GM21381 (cell line): ENCODE measurements at regions not wholly inside any gene's neighbourhood (a gene's known extent, or its start where the extent isn't known, plus 50 kb on each side); places are given as distances from the start of the nearest gene placed in this dataset.

Experiments
- ATAC-seq: cut with Tn5 transposase; IDR thresholded peaks from one replicate; pipeline ENCODE4 v1.9.1; 2021; ENCODE audit warnings: mild to moderate bottlenecking, moderate library complexity; ENCODE audit not compliant: unreplicated experiment

DNA sequence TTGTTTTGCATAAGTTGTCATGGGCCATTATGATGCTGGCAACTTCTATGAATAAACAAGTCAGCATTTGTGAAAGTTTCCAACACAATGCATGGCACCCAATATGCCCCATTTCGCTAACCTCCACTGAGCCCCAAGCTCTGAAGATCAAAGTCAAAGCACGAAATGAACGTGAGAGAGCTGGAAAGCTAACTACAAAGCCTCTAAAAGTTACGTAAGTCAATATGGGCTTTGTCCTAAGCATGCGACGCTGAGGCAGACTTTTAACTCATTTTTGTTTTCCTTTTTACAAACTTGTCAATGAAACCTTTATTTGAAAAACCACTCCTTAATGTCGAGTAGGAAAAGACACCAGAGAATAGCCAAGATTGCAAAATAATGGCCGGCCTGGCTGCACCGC is 131.6 kb upstream of the NUDT7 start:
- ATAC-seq: no peak

- ATAC-seq: no peak
Observed at GRCh38 chr16:77591347-77591746, 131.0 kb upstream of the NUDT7 start.

DNA sequence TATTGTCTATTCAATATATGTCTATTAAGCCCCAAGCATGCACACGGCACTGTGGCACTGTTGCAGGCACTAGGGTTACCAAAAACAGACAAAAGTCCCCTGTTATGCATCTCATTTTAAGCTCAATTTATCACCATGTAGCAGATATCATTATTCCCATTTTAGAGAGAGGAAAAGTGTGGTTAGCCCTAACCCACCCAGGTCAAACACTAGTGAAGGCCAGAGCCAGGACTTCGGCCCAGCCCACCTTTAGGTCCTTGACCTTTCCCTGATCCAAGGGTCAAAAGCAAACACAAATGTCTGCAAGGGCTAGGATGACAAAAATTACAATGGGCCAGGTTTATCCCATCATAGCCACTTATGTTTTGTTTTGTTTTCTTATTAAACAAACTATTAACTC is 130.3 kb upstream of the NUDT7 start:
- no peak for ATAC-seq

- ATAC-seq: no peak
Observed at GRCh38 chr16:77594057-77594456, 128.3 kb upstream of the NUDT7 start.

DNA sequence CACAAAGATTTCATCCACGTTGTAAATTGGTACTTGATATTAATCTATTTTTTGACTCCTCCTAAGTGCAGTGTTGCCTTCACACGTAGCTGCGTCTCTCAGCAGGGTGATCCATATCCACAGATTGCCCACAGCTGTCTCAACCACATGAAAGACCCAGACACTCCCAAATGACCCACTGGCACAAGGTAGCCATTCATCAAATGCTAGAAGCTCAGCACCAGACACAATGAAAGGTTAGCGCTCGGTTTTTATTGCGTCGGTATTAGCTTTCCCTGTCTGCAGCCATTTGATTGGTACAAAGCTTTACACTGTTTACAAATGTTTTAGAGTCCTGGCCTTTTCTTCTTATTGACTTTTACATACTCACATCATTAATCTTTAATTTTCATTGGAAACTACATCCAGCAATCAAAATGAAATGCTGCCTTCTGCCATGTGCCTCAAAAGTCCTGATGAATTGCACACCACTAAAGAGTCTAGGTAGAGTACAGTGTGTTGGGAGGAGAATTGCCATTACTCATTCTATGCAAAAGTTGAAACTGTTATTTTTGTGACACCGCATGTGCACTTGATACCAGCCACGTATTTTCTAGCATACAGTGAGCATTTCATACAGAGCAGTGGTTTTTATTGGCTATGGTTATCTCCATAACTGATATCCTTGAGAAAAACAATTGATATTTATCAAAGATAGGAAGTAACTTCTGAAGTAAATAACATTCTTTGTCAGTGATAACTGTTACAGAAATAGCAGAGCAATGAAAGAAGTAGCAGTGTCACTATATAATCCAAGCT is 127.3 kb upstream of the NUDT7 start:
- no peak for ATAC-seq

DNA sequence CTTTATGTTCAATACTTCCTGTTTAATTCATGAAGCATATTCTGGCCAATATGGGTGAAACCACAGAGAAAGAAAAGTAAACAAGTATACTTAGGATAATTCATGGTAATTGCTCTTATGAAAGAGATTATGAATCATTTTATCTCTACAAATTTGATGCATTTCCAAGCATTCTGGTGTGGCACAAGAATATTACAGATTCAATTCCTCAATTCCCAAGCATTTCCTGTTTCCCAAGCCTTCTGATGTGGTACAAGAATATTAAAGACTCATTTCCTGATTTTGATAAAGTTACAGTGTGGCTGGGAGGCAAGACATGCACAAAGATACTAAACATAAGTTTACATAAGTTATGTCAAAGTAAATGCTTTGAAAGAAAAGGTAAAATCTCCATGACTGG is 126.1 kb upstream of the NUDT7 start:
- ATAC-seq: no peak

- ATAC-seq: peak; percentile 52
Observed at GRCh38 chr16:77599793-77600415, 122.4 kb upstream of the NUDT7 start.

- ATAC-seq: no peak
Observed at GRCh38 chr16:77600555-77600954, 121.8 kb upstream of the NUDT7 start.

GRCh38 chr16:77603656-77604055 is 118.7 kb upstream of the NUDT7 start:
- ATAC-seq: no peak

GRCh38 chr16:77610496-77610895 is 111.8 kb upstream of the NUDT7 start:
- ATAC-seq: no peak

DNA sequence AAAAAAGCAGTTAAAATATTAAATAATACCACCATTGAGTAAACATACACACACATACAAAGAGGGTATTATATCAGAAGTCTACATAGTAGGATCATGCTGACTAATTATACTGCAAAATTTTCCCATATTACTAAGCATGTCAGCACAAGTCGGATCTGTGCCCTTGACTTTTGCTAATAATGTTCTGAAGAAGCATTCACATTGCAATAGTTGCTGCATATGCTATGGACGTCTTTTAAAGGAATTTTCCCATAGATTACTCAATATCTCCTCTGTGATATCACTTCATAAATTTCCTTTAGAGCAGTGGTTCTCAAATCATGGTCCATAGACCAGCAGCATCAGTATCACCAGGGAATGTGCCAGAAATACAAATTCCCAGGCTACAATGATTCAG is 110.9 kb upstream of the NUDT7 start:
- no peak for ATAC-seq

DNA sequence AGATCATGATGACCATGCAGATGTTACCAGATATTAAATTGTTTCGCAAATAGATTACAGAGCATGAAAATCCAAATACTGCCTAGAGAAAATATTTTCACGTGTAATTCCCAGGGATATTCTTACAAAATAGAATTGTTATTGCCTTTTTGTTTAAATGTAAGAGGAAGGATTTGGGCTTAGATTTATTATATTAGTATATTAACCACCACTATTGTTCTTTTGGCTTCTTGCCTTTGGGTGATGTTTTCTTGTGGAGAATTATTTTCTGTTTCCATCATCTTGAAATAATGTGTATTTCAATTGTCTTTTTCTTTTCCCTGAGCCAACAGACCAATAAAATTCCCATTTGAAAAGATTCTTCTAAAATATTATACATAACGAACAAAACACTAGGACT is 109.7 kb upstream of the NUDT7 start:
- ATAC-seq: no peak

- ATAC-seq: no peak
Observed at GRCh38 chr16:77613095-77613494, 109.2 kb upstream of the NUDT7 start.

DNA sequence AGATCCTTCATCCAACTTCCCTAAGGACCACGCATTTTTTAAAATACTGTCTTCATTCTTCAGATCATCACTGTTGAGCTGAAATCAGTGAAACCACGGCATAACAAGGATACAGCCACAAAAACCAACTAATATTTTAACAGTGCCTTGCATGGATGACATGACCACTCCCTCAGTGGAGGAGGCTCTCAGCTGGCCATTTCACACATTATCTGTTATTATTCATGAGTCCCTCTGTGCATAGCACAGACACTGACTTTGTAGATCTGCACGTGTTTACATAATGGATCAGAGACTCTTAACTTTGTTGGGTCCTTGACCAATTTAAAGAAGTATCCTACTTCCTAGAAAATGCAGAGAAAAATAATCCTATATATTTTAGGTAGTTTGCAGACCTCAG is 104.8 kb upstream of the NUDT7 start:
- ATAC-seq: no peak

GRCh38 chr16:77617996-77618395 is 104.3 kb upstream of the NUDT7 start:
- ATAC-seq: no peak

GRCh38 chr16:77618951-77619350 is 103.4 kb upstream of the NUDT7 start:
- no peak for ATAC-seq

DNA sequence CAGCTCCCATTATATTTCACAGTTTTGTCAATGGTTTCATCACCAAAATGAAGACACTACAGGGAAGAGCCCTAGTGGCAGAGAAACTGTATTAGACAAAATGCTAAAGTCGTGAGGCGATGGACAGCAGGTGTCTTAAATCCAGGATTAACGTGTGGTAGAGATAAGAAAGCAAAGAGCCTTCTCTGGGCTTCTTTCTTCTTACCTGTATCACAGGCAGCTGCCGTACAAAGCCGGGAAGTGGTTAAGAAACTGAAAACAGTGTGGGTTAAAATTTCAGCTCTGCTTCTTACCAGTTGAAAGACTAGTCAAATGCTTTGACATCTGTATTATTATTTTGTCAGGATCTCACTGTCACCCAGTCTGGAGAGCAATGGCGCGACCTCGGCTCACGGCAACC is 98.2 kb upstream of the NUDT7 start:
- ATAC-seq: no peak

DNA sequence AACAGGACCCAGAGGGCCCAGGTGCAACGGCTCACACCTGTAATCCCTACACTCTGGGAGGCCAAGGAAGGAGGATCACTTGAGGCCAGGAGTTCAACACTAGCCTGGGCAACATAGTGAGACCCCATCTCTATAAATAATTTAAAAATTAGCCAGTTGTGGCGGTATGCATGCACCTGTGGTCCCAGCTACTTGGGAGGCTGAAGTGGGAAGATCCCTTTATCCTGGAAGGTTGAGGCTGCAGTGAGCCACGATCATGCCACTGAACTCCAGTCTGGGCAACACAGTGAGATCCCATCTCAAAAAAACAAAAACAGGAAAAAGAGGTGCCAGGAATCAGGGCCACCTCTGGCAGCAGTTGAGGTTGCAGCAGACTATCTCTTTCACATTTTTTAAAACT is 85.7 kb upstream of the NUDT7 start:
- no peak for ATAC-seq

GRCh38 chr16:77637940-77638339 is 84.4 kb upstream of the NUDT7 start:
- ATAC-seq: no peak

- no peak for ATAC-seq
Observed at GRCh38 chr16:77643176-77643575, 79.1 kb upstream of the NUDT7 start.

DNA sequence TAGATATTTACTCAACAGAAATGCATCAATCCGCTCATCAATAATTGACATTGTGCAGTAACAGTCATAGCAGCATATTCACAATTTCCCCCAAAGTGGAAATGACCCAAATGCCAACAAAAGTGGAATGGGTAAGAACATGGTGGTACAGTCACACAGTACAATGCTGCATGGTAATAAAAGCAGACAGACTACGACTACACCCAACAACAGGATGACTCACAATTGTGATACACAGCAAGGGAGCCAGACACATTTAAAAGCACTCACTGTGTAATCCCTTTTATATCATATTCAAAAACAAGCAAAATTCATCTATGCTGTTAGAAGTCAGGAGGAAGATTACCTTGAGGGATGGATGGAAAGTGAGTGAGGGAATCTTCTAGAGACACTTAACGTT is 76.5 kb upstream of the NUDT7 start:
- ATAC-seq: no peak

GRCh38 chr16:77647726-77648125 is 74.6 kb upstream of the NUDT7 start:
- no peak for ATAC-seq

DNA sequence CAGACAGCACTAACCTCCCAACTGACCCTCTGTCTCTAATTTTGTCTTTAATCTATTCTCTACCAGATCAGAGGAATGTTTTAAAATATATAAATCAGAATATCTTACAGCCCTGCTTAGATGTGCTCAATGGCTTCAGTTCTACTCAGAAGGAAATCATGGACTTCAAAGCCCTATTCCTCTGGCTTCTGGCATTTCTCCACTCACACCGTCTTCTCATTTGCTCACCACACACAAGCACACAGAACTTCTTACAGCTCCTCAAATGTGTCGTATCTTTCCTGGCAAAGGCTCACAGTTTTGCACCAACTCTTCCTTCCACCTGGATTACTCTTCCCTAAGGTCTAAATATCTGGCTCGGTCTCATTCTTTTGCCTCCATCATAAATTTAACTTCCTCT is 71.6 kb upstream of the NUDT7 start:
- no peak for ATAC-seq
